H9 (cell line): ENCODE measurements at regions not wholly inside any gene's neighbourhood (a gene's known extent, or its start where the extent isn't known, plus 50 kb on each side); places are given as distances from the start of the nearest gene placed in this dataset.
"Not testable (repeated sequence)": the region's sequence is repeated elsewhere in the genome, so short reads cannot be mapped to it uniquely, and the experiment has no call there.

ENCODE experiments used
- DNase-seq: peaks from one replicate; pipeline ENCODE4 v3.0.0-alpha.2; 2017
- H2AFZ ChIP-seq: one replicate; pipeline ENCODE4 v1.6.1; 2013; ENCODE audit warnings: mild to moderate bottlenecking, low read length, control low read depth, moderate library complexity
- H2AK5ac ChIP-seq: 2 replicates; pipeline ENCODE4 v1.6.1; 2013; ENCODE audit warnings: low read length, control low read depth, mixed read lengths; ENCODE audit not compliant: insufficient read length
- H2BK120ac ChIP-seq: one replicate; pipeline ENCODE4 v1.6.1; 2013; ENCODE audit warnings: low read depth, mild to moderate bottlenecking, low read length, control low read depth, inconsistent platforms; ENCODE audit not compliant: poor library complexity, severe bottlenecking
- H2BK12ac ChIP-seq: 2 replicates; pipeline ENCODE4 v1.6.1; 2013; ENCODE audit warnings: low read length, control low read depth, mixed read lengths, low read depth; ENCODE audit not compliant: insufficient read length
- H2BK15ac ChIP-seq: 2 replicates; pipeline ENCODE4 v1.6.1; 2013; ENCODE audit warnings: low read depth, low read length, control low read depth
- H2BK20ac ChIP-seq: one replicate; pipeline ENCODE4 v1.6.1; 2013; ENCODE audit warnings: low read depth, mild to moderate bottlenecking, low read length, control low read depth, inconsistent platforms; ENCODE audit not compliant: poor library complexity, severe bottlenecking
- H2BK5ac ChIP-seq: 2 replicates; pipeline ENCODE4 v1.6.1; 2013; ENCODE audit warnings: low read length, control low read depth, mixed read lengths; ENCODE audit not compliant: insufficient read length
- H3K14ac ChIP-seq: 2 replicates; pipeline ENCODE4 v1.6.1; 2013; ENCODE audit warnings: low read length, control low read depth; ENCODE audit not compliant: insufficient read depth
- H3K18ac ChIP-seq: 2 replicates; pipeline ENCODE4 v1.6.1; 2013; ENCODE audit warnings: low read depth, mild to moderate bottlenecking, mixed read lengths, low read length, control low read depth; ENCODE audit not compliant: insufficient read length
- H3K23ac ChIP-seq: 2 replicates; pipeline ENCODE4 v1.6.1; 2013; ENCODE audit warnings: low read length, control low read depth, mixed read lengths, low read depth; ENCODE audit not compliant: insufficient read length
- H3K23me2 ChIP-seq: 2 replicates; pipeline ENCODE4 v1.6.1; 2013; ENCODE audit warnings: low read depth, mild to moderate bottlenecking, mixed read lengths, low read length, control low read depth; ENCODE audit not compliant: insufficient read length, poor library complexity, severe bottlenecking
- H3K27ac ChIP-seq: 2 replicates; pipeline ENCODE4 v1.5.1; 2013; ENCODE audit warnings: low read length, control low read depth, mixed read lengths, low read depth; ENCODE audit not compliant: insufficient read length
- H3K27me3 ChIP-seq: 2 replicates; pipeline ENCODE4 v1.6.1; 2013; ENCODE audit warnings: low read length, control low read depth, inconsistent platforms; ENCODE audit not compliant: insufficient read depth
- H3K4ac ChIP-seq: 2 replicates; pipeline ENCODE4 v1.6.1; 2013; ENCODE audit warnings: low read depth, mild to moderate bottlenecking, control low read depth, inconsistent platforms, low read length, moderate library complexity
- H3K4me1 ChIP-seq: 2 replicates; pipeline ENCODE4 v1.6.1; 2013; ENCODE audit warnings: low read length, control low read depth, inconsistent platforms; ENCODE audit not compliant: insufficient read depth
- H3K4me2 ChIP-seq: 2 replicates; pipeline ENCODE4 v1.6.1; 2013; ENCODE audit warnings: low read length, control low read depth, mixed read lengths; ENCODE audit not compliant: insufficient read length, insufficient read depth
- H3K56ac ChIP-seq: 2 replicates; pipeline ENCODE4 v1.6.1; 2013; ENCODE audit warnings: low read depth, mild to moderate bottlenecking, mixed read lengths, low read length, control low read depth; ENCODE audit not compliant: insufficient read length
- H3K79me1 ChIP-seq: 2 replicates; pipeline ENCODE4 v1.6.1; 2013; ENCODE audit warnings: low read depth, mild to moderate bottlenecking, moderate library complexity, low read length, control low read depth, inconsistent platforms; ENCODE audit not compliant: insufficient read depth, poor library complexity, severe bottlenecking
- H3K79me2 ChIP-seq: 2 replicates; pipeline ENCODE4 v1.6.1; 2013; ENCODE audit warnings: low read length, control low read depth, inconsistent platforms; ENCODE audit not compliant: insufficient read depth
- H3K9ac ChIP-seq: 2 replicates; pipeline ENCODE4 v1.6.1; 2013; ENCODE audit warnings: low read length, control low read depth, mixed read lengths; ENCODE audit not compliant: insufficient read length; ENCODE audit errors: extremely low read depth
- H3K9me3 ChIP-seq: one replicate; pipeline ENCODE4 v1.6.1; 2013; ENCODE audit warnings: low read depth, low read length, inconsistent platforms; ENCODE audit not compliant: control insufficient read depth
- H3T11ph ChIP-seq: one replicate; pipeline ENCODE4 v1.6.1; 2013; ENCODE audit warnings: mild to moderate bottlenecking, low read length, control low read depth, inconsistent platforms
- H4K20me1 ChIP-seq: one replicate; pipeline ENCODE4 v1.6.1; 2013; ENCODE audit not compliant: control insufficient read depth, insufficient read length, insufficient read depth
- H4K5ac ChIP-seq: 2 replicates; pipeline ENCODE4 v1.6.1; 2013; ENCODE audit warnings: low read depth, mild to moderate bottlenecking, mixed read lengths, low read length, control low read depth; ENCODE audit not compliant: insufficient read length
- H4K8ac ChIP-seq: replicated peaks from 2 replicates; pipeline ENCODE4 v1.6.1; 2013; ENCODE audit warnings: low read length, control low read depth, mixed read lengths, low read depth; ENCODE audit not compliant: insufficient read length
- H4K91ac ChIP-seq: 2 replicates; pipeline ENCODE4 v1.6.1; 2013; ENCODE audit warnings: low read depth, mild to moderate bottlenecking, moderate library complexity, mixed read lengths, low read length, control low read depth; ENCODE audit not compliant: insufficient read length
- H3K27ac Mint-ChIP-seq, 3 experiments: 2 replicates in 2 of 3; 3 replicates in 1 of 3; pipeline ENCODE4 v1.8.0; 2020 to 2021; ENCODE audit warnings: mixed read lengths in 3 of 3, mild to moderate bottlenecking in 1 of 3, moderate library complexity in 1 of 3
- H3K27me3 Mint-ChIP-seq: 2 replicates; pipeline ENCODE4 v1.8.0; 2021; ENCODE audit warnings: low read depth, mild to moderate bottlenecking, moderate library complexity, mixed read lengths
- H3K36me3 Mint-ChIP-seq, 3 experiments: 2 replicates in 2 of 3; 3 replicates in 1 of 3; pipeline ENCODE4 v1.8.0; 2020 to 2021; ENCODE audit warnings: low read depth in 3 of 3, mixed read lengths in 3 of 3; ENCODE audit not compliant: insufficient read depth in 1 of 3
- H3K4me1 Mint-ChIP-seq, 2 experiments: 2 replicates each; pipeline ENCODE4 v1.8.0; 2020; ENCODE audit warnings: mixed read lengths in 2 of 2
- H3K4me3 Mint-ChIP-seq, 2 experiments: 2 replicates in 1 of 2; 3 replicates in 1 of 2; pipeline ENCODE4 v1.8.0; 2020 to 2021; ENCODE audit warnings: mild to moderate bottlenecking in 2 of 2, mixed read lengths in 2 of 2, moderate library complexity in 1 of 2
- H3K9me3 Mint-ChIP-seq, 2 experiments: 2 replicates in 1 of 2; 3 replicates in 1 of 2; pipeline ENCODE4 v1.8.0; 2020; ENCODE audit warnings: mild to moderate bottlenecking in 2 of 2, mixed read lengths in 2 of 2, moderate library complexity in 1 of 2
- CTCF ChIP-seq: fragments of 200-600 bp; sonication (generic); conservative IDR thresholded peaks from 3 replicates; pipeline ENCODE4 v1.8.0; 2021; ENCODE audit warnings: antibody characterized with exemption, mild to moderate bottlenecking
- WGBS: extraction: QIAGEN DNeasy Blood & Tissue Kit; methylation state at CpG from one replicate; pipeline ENCODE4 v1.1.7; 2013; ENCODE audit warnings: missing lambda C conversion rate, low lambda C conversion rate, mixed read lengths; ENCODE audit not compliant: insufficient read length; ENCODE audit errors: extremely low coverage; 5-methylcytosine and 5-hydroxymethylcytosine counted together

GRCh38 chr10:60470091-60470490 lies 80.4 kb upstream of the ANK3 start:
- Histone ChIP-seq H3K9ac (no peak overlapping the region), H4K5ac (no peak overlapping the region), H3K27me3 (no peaks in the 10 kb centered on the region), H3K4ac (no peak overlapping the region), H2BK5ac (no peak overlapping the region), H4K91ac (no peak overlapping the region), H2BK15ac (no peak overlapping the region), H3K79me2 (no peaks in the 10 kb centered on the region), H3K9me3 (no peaks in the 10 kb centered on the region), H2AFZ (no peak overlapping the region), H4K8ac (no peak overlapping the region), H3K4me2 (no peak overlapping the region), H3K14ac (no peak overlapping the region), H4K20me1 (no peaks in the 10 kb centered on the region), H3K27ac (no peak overlapping the region), H3K23ac (no peak overlapping the region), H3K23me2 (no peaks in the 10 kb centered on the region), H3K18ac (no peak overlapping the region), H3K79me1 (no peaks in the 10 kb centered on the region), H3T11ph (no peak overlapping the region), H2AK5ac (no peak overlapping the region), H3K4me1 (no peaks in the 10 kb centered on the region), H3K56ac (no peak overlapping the region), H2BK12ac (no peak overlapping the region), H2BK20ac (no peak overlapping the region), H2BK120ac (no peak overlapping the region)
- Mint-ChIP-seq H3K9me3 (no peaks in the 10 kb centered on the region), H3K27me3 (no peaks in the 10 kb centered on the region), H3K36me3 (no peaks in the 10 kb centered on the region), H3K27ac (no peak overlapping the region), H3K4me1 (no peaks in the 10 kb centered on the region), H3K4me3 (no peak overlapping the region)
- WGBS: no CpG with 5 or more reads among the region's 5 CpGs
- TF ChIP-seq CTCF: no peak
- DNase-seq: no peak

- H3K27ac ChIP-seq, H3K9ac ChIP-seq, H3K27me3 Mint-ChIP-seq, H4K20me1 ChIP-seq, H2BK20ac ChIP-seq, H2BK5ac ChIP-seq, H3K23ac ChIP-seq, H3K56ac ChIP-seq, H3K27me3 ChIP-seq, H3K9me3 Mint-ChIP-seq, H3K4ac ChIP-seq, H3K9me3 ChIP-seq, H2BK15ac ChIP-seq, H3K36me3 Mint-ChIP-seq, H3K4me3 Mint-ChIP-seq, H2AFZ ChIP-seq, H3K14ac ChIP-seq, H4K5ac ChIP-seq, H2BK12ac ChIP-seq, H3K4me2 ChIP-seq, H3K79me2 ChIP-seq, H3K4me1 ChIP-seq, H3K79me1 ChIP-seq, H3K27ac Mint-ChIP-seq, H3K23me2 ChIP-seq, H3T11ph ChIP-seq, H3K18ac ChIP-seq, H2AK5ac ChIP-seq, DNase-seq, H3K4me1 Mint-ChIP-seq, H4K8ac ChIP-seq, H4K91ac ChIP-seq, H2BK120ac ChIP-seq: not testable (repeated sequence)
Observed at GRCh38 chr10:60469147-60469546, 79.5 kb upstream of the ANK3 start.
